HEK293 (cell line): ENCODE measurements at regions not wholly inside any gene's neighbourhood (a gene's known extent, or its start where the extent isn't known, plus 50 kb on each side); places are given as distances from the start of the nearest gene placed in this dataset.
"Not testable (repeated sequence)": the region's sequence is repeated elsewhere in the genome, so short reads cannot be mapped to it uniquely, and the experiment has no call there.

Experiments used
- CTCF ChIP-seq: fragments of 450-650 bp; formaldehyde crosslinking; IDR thresholded peaks from 2 replicates; pipeline ENCODE4 v1.5.1; 2016; ENCODE audit warnings: missing biosample characterization, missing genetic modification characterization
- KLF1 ChIP-seq: fragments of 450-650 bp; formaldehyde crosslinking; IDR thresholded peaks from 2 replicates; pipeline ENCODE4 v1.5.1; 2016; ENCODE audit warnings: missing biosample characterization, missing genetic modification characterization
- MZF1 ChIP-seq: fragments of 450-650 bp; formaldehyde crosslinking; IDR thresholded peaks from 2 replicates; pipeline ENCODE4 v1.5.1; 2017; ENCODE audit warnings: missing biosample characterization, missing genetic modification characterization, borderline replicate concordance
- ZBTB20 ChIP-seq: fragments of 450-650 bp; formaldehyde crosslinking; IDR thresholded peaks from 2 replicates; pipeline ENCODE4 v1.5.1; 2016; ENCODE audit warnings: missing biosample characterization, missing genetic modification characterization
- ZFHX2 ChIP-seq: fragments of 450-650 bp; formaldehyde crosslinking; conservative IDR thresholded peaks from 2 replicates; pipeline ENCODE4 v1.5.1; 2016; ENCODE audit warnings: missing biosample characterization, missing genetic modification characterization
- ZFP69B ChIP-seq: fragments of 450-650 bp; formaldehyde crosslinking; IDR thresholded peaks from 2 replicates; pipeline ENCODE4 v1.5.1; 2016; ENCODE audit warnings: missing biosample characterization, missing genetic modification characterization
- ZNF223 ChIP-seq: fragments of 450-650 bp; formaldehyde crosslinking; IDR thresholded peaks from 2 replicates; pipeline ENCODE4 v1.5.1; 2016; ENCODE audit warnings: missing biosample characterization, missing genetic modification characterization
- ZNF239 ChIP-seq: fragments of 450-650 bp; formaldehyde crosslinking; IDR thresholded peaks from 2 replicates; pipeline ENCODE4 v1.5.1; 2016; ENCODE audit warnings: missing biosample characterization, missing genetic modification characterization
- ZNF24 ChIP-seq: fragments of 450-650 bp; formaldehyde crosslinking; IDR thresholded peaks from 2 replicates; pipeline ENCODE4 v1.5.1; 2016; ENCODE audit warnings: missing biosample characterization, missing genetic modification characterization
- ZNF747 ChIP-seq: fragments of 450-650 bp; formaldehyde crosslinking; IDR thresholded peaks from 2 replicates; pipeline ENCODE4 v1.5.1; 2016; ENCODE audit warnings: missing biosample characterization, missing genetic modification characterization
- TF ChIP-seq, protein P1 (sequence below): fragments of 450-650 bp; formaldehyde crosslinking; IDR thresholded peaks from 2 replicates; pipeline ENCODE4 v1.5.1; 2016; ENCODE audit warnings: missing biosample characterization, missing genetic modification characterization, borderline replicate concordance

DNA sequence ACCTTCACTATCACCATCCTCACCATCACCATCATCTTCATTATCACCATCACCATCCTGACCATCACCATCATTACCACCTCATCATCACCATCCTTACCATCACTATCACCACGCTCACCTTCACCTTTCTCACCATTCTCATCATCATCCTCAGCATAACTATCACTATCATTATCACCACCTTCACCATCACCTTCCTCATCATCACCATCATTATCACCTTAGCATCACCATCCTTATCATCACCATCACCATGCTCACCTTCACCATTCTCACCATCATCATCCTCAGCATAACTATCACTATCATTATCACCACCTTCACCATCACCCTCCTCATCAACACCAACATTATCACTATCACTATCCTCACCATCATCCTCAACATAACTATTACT, 397.8 kb upstream of the ZNF337 start:
- not testable (repeated sequence) for TF ChIP-seq KLF1 (tag by site-specific recombination); ZNF747 (tag by site-specific recombination); CTCF (tag by site-specific recombination); ZBTB20 (tag by site-specific recombination); ZNF24 (tag by site-specific recombination); ZFHX2; ZFP69B (tag by site-specific recombination); MZF1 (tag by site-specific recombination); ZNF239 (tag by site-specific recombination); ZNF223
- TF ChIP-seq, protein P1, sequence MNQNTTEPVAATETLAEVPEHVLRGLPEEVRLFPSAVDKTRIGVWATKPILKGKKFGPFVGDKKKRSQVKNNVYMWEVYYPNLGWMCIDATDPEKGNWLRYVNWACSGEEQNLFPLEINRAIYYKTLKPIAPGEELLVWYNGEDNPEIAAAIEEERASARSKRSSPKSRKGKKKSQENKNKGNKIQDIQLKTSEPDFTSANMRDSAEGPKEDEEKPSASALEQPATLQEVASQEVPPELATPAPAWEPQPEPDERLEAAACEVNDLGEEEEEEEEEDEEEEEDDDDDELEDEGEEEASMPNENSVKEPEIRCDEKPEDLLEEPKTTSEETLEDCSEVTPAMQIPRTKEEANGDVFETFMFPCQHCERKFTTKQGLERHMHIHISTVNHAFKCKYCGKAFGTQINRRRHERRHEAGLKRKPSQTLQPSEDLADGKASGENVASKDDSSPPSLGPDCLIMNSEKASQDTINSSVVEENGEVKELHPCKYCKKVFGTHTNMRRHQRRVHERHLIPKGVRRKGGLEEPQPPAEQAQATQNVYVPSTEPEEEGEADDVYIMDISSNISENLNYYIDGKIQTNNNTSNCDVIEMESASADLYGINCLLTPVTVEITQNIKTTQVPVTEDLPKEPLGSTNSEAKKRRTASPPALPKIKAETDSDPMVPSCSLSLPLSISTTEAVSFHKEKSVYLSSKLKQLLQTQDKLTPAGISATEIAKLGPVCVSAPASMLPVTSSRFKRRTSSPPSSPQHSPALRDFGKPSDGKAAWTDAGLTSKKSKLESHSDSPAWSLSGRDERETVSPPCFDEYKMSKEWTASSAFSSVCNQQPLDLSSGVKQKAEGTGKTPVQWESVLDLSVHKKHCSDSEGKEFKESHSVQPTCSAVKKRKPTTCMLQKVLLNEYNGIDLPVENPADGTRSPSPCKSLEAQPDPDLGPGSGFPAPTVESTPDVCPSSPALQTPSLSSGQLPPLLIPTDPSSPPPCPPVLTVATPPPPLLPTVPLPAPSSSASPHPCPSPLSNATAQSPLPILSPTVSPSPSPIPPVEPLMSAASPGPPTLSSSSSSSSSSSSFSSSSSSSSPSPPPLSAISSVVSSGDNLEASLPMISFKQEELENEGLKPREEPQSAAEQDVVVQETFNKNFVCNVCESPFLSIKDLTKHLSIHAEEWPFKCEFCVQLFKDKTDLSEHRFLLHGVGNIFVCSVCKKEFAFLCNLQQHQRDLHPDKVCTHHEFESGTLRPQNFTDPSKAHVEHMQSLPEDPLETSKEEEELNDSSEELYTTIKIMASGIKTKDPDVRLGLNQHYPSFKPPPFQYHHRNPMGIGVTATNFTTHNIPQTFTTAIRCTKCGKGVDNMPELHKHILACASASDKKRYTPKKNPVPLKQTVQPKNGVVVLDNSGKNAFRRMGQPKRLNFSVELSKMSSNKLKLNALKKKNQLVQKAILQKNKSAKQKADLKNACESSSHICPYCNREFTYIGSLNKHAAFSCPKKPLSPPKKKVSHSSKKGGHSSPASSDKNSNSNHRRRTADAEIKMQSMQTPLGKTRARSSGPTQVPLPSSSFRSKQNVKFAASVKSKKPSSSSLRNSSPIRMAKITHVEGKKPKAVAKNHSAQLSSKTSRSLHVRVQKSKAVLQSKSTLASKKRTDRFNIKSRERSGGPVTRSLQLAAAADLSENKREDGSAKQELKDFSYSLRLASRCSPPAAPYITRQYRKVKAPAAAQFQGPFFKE: not testable (repeated sequence)
